DND-41 (cell line): ENCODE measurements at regions not wholly inside any gene's neighbourhood (a gene's known extent, or its start where the extent isn't known, plus 50 kb on each side); places are given as distances from the start of the nearest gene placed in this dataset.

Experiments
- EZH2 ChIP-seq: IDR thresholded peaks from 3 replicates; pipeline ENCODE4 v1.6.1; 2012; ENCODE audit warnings: borderline replicate concordance, low read depth, mild to moderate bottlenecking, moderate library complexity, low read length, inconsistent platforms; ENCODE audit not compliant: severe bottlenecking
- TF ChIP-seq, protein P1 (sequence below): IDR thresholded peaks from 2 replicates; pipeline ENCODE4 v1.5.1; 2012; ENCODE audit warnings: borderline replicate concordance, low read length, moderate library complexity, mild to moderate bottlenecking; ENCODE audit not compliant: poor library complexity, severe bottlenecking; ENCODE audit errors: extremely low read depth

DNA sequence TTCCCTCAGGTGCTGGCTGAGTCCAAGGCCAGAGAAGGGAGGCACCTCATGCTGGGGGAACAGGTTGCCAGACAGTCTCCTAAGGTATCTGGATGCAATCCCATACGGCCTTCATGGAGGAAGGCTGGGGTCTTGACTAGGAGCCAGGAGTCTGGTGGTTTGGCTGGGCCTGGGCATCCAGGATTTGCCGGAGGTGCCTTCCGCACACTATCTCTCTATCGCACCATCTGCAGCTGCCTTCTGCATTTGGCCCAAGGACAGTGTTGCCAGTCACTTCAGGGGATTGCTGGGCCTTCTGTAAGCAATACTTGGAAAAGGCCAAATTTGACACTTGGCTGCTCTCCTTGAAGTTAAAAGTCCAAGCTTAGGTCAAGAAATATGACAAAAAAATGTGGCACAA, 327.2 kb downstream of the EN1 start:
- TF ChIP-seq, protein P1, sequence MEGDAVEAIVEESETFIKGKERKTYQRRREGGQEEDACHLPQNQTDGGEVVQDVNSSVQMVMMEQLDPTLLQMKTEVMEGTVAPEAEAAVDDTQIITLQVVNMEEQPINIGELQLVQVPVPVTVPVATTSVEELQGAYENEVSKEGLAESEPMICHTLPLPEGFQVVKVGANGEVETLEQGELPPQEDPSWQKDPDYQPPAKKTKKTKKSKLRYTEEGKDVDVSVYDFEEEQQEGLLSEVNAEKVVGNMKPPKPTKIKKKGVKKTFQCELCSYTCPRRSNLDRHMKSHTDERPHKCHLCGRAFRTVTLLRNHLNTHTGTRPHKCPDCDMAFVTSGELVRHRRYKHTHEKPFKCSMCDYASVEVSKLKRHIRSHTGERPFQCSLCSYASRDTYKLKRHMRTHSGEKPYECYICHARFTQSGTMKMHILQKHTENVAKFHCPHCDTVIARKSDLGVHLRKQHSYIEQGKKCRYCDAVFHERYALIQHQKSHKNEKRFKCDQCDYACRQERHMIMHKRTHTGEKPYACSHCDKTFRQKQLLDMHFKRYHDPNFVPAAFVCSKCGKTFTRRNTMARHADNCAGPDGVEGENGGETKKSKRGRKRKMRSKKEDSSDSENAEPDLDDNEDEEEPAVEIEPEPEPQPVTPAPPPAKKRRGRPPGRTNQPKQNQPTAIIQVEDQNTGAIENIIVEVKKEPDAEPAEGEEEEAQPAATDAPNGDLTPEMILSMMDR = no peak
- TF ChIP-seq EZH2 = no peak
